CD4-positive, alpha-beta T cell treated with Interleukin-4 for 4 hours (primary cell): ENCODE measurements at regions not wholly inside any gene's neighbourhood (a gene's known extent, or its start where the extent isn't known, plus 50 kb on each side); places are given as distances from the start of the nearest gene placed in this dataset.

Source experiments
- DNase-seq: peaks from one replicate; pipeline ENCODE4 v3.0.0-alpha.2; 2020

DNA sequence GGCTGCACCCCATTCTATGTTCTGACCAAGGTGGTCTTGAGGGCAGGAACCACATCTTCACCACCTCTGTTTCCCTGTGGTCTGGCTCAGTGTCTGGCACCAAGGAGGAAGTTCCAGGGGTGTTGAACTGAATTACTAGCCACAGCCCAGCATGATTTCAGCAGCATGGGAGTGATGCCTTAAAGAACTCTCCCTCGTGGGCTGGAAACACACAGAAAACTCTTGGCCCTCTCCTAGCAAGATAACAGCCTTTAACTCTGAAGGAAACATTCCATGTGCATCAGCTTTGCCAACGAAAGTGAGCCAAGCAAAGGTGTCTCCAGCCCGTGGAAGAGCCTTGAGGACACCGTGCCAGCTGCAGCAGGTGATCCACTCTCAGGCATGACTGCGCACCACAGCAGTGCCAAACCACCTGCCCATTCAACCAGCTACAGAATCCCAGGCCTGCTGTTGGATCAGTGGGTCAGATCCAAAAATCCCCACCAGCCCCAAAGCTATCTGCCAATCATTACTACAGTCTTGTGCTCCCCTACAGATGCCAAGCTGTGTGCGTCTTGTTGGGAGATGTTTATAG lies 124.8 kb downstream of the TTC32 start:
- DNase-seq = no peak

GRCh38 chr2:19775838-19776237 lies 125.9 kb downstream of the TTC32 start:
- DNase-seq = no peak

DNA sequence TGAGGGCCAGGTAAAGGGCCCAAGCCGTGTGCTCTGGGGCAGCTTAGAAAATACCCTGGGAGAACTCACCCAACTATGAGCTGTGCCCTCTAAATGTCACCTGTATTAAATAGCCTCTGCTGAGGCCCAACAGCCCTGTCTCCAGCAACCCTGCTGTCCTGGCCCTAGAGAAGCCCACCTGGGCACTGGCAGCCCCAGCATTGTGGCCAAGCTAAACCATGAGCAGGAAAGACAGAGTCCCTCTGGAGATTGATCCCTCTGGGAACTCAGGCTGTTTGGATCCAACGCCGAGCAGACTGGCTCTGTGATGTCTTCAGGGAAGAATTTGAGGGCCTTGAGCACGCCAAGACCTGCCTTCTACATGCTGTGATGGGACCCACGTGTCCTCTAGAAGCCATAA lies 126.5 kb downstream of the TTC32 start:
- no peak for DNase-seq

DNA sequence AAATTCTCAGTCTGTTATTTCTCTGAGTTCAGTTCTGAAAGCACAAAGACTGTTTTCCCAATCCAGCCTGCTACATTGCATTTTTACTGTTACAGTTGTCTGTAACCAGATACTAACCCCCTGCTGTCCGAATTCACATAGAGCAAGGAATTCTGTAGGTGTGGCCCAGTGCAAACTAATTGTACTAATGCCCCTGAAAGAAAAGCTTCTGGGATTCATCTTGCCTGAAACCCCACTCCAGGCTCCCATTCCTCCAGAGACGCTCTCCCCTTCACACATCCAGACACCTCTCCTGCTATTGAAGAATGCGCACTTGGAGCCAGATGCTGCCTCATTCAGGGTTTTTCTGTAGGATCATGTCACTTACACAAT lies 127.0 kb downstream of the TTC32 start:
- DNase-seq = no peak

GRCh38 chr2:19772981-19773380 lies 128.8 kb downstream of the TTC32 start:
- no peak for DNase-seq

DNA sequence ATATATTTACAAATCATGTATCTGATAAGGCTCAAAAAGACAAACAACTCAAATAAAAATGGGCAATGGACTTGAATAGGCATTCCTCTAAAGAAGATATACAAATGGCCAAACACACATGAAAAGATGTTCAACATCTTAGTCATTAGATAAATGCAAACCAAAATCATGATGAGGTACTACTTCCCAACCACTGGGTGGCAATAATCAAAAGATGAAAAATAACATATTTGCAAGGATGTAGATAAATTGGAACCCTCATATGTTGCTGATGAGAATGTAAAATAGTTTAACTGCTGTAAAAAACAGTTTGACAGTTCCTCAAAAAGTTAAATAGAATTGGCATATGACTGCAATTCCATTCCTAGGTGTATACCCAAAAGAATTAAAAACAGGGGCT lies 132.3 kb downstream of the TTC32 start:
- no peak for DNase-seq

- DNase-seq = no peak
Observed at GRCh38 chr2:19767899-19768298, 133.9 kb downstream of the TTC32 start.

- DNase-seq = no peak
Observed at GRCh38 chr2:19764998-19765397, 136.8 kb downstream of the TTC32 start.

GRCh38 chr2:19763731-19764130 lies 138.1 kb downstream of the TTC32 start:
- no peak for DNase-seq

DNA sequence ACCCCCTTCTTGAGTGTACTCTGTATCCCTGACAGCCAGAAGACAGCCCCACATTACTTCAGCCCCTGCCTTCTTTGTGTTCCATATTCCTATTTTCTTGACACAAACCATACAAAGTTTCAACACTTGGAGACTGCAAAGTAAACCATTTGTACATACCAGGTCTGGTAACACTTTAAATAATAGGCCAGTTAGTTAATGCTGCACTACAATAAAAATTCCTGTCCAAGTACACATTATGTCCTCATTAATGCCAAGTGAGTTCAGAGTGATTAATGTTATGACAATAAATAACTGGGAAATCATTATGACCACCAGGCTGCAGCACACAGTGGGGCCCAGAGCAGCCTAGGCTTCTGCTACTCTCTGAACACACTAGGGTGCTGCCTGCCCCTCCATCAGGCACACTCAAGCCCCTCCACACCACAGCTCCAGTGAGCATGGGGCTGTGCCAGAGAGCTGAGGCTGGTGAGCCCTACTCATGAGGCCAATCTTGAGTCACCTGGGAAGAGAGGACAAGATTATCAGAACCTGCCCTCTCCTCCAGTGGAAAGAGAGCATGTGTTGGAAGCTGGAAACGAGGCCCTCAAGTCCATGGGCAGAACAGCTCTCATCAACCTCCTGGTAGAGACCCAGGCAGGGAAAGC lies 138.7 kb downstream of the TTC32 start:
- no peak for DNase-seq

DNA sequence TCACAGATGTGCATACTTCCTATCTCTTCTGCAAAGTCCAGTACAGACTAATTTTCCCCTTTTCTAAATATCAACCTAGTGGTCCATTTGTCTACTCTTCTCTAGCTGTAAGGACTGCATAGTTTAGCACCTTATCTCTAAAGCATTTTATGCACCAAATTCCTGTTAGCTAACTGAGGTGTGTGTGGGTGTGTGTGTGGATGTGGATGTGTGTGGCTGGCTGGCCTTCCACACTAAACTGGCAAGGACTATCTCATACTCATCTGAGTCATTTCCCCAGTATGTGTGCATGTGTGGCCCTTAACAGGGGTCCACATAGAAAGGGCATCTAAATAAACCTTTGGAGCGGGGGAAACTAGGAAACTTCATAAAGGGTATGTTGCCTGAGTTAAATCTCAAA lies 139.6 kb downstream of the TTC32 start:
- DNase-seq = no peak

DNA sequence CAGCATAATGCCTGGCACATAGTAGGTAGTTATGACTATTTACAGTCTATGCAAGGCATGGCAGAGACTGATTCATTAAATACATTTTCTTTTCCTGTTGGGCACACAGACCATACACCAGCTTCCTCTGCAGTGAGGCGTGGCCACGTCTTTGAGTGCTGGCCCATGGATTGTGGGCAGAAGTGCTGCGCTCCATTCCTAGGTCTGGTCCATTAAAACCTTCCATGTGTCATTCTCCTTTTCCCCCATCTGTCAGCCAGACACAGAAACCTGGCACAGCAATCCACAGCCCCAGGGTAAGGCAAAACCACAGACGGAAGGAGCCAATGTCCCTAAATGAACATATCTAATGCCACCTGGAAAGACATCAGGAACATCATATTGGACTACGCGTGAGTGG lies 141.9 kb downstream of the TTC32 start:
- no peak for DNase-seq

DNA sequence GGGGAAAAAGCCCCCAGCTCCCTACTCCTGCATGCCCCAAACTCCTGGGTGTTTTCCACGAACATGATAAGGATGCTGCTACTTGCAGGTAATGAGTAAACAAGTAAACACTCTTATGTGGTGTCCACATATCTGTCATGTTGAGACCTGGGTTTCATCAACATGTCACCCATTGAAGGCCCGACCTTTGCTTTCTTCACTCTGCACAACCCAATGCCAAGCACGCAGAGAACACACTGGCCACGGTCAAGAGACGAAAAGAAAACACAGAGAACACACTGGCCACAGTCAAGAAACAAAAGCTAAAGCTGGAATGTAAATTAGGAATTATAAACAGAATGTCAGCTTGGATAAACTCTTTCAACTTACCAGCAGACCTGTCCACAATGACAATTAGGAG lies 143.1 kb downstream of the TTC32 start:
- DNase-seq = no peak

DNA sequence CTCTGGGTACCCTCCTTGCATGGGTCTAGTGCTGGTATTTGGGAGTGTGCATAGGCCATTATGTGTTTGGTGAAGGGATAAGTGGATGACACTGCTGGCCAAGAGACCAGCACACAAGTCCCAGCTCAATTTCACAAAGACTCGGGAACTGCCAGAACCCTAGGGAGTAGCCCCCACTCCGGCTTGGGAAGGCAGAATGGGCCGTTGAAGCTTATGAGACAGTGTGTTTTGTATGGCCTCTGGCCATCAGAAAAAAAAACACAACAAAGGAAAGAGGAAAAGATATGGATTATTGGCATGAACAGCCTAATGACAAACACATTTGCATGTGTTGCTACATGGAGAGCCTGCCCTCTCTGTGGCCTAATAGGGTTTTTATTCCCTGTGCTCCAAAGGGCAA lies 144.2 kb downstream of the TTC32 start:
- DNase-seq = no peak

GRCh38 chr2:19754907-19755306 lies 146.9 kb downstream of the TTC32 start:
- no peak for DNase-seq

DNA sequence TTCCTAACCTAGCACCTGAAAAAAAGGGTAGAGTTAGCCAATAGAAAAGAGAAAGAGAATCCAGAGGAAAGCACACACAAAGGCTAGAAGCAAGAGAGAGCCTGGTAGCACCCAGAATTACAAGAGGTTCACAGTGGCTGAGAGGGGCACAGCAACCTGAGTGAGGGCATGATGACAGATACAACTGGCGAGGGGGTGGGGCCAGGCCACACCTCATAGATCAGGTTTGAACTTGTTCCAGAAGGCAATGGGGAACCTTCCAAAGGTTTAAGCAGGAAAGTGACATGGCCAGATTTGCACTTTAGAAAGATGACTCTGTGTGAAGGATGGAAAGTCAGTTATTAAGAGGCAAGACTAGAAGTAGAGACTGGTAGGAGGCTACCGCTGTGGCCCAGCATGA lies 148.0 kb downstream of the TTC32 start:
- no peak for DNase-seq

GRCh38 chr2:19753314-19753713 lies 148.5 kb downstream of the TTC32 start:
- no peak for DNase-seq

DNA sequence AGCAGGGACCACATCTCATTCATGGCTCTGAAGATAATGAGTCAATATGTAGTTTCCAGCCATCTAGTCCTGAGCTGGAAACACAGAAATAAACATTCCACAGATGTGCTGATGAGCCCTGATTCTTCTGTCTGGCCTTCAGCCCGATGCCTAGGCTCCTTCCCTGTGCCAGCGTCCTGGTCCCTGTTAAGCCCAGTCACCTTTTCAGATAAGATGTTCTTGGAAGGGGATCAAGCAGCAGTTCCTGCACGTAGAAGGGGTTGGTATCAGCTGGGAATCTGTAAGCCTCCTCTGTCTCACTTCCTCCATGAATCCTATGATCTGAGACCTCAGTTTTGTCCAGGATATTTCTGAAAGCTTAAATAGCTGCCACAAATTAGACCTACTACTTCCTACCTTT lies 149.3 kb downstream of the TTC32 start:
- DNase-seq = no peak

DNA sequence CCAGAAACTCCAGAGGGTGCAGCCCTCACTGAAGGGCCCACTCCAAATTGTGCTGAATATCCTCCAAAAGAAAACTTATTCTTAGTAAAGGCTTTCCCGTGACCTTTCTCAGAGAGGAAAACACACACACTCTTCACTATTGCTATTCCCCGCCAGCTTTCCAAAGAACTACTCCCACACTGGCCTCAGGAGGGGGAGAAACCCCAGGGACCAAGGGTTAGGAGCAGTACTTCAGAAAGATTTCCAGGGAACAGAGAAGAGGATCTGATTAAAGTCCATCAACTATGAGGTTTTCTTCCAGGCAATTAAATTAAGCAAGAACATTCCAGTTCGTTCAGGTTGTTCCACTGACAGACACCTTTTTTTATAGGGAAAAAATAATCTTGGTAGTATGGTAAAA lies 150.2 kb downstream of the TTC32 start:
- DNase-seq = no peak

DNA sequence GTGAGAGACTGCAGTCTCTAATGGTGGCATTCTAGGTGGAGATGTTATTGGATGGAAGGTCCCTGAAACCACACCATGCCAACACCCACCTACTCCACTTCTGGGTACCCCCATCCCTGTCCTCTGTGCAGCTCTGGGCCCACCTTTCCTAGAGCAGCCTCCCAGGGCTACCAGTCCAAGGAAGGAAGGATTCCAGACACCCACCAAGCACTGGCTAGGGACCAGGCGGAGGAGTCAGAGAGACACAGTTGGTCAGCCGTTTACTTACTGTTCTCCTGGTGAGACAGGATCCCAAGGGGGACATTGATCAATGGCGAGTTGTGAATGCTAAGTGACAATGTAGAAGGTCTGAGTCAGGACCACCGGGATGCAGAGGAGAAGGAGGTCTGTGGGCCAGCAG lies 151.6 kb downstream of the TTC32 start:
- DNase-seq = no peak

GRCh38 chr2:19749507-19749836 lies 152.3 kb downstream of the TTC32 start:
- no peak for DNase-seq

GRCh38 chr2:19748711-19749506 lies 152.9 kb downstream of the TTC32 start:
- DNase-seq = no peak

DNA sequence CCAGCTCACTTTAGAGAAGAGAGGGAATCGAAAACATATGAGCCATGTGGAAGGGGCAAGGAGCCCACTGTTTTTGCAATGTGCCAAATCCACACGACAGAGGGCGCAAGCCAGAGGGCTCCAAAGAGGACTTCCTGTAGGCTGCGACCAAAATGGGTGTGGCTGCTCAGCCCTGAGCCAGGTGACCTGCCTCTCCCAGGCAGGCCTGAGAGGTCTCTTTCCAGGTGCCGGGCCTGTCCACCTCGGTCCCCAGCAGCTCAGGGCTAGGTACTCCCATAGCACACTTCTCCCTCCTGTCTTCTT lies 153.8 kb downstream of the TTC32 start:
- no peak for DNase-seq

DNA sequence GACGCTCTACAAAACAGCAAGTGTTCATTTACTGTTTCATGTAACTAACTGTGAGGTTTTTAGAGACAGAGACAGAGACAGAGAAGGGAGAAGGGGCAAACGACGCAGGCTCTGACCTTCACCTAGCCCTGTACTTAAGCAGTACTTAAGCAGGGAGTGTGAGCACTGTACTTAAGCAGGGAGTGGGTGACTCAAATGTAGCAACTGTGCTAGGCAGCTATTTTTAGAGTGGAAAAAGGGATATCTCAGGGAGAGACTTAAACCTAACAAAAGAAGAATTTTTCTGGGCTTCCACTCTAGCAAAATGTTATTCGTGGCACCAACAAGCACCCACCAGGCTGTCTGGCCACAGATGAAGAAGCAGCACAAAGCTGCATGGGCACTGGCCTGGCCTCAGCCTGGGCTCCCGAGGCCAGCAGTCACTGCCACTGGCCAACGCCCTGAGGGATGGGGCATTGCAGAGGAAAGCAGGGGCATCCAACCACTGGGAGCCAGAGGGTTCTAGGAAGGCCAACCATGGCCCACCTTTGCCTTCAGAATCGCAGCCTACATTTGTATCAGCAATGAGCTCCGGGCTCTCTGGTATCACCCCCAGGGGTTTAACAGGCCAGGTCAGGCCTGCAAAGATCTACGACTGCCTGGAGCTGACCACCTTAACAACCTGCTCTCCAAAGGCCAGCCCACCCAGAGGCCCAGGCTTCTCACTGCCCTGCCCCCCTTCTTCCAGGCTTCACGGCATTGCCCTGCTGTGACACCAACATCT lies 154.3 kb downstream of the TTC32 start:
- no peak for DNase-seq
